HEK293 (cell line): ENCODE measurements at regions not wholly inside any gene's neighbourhood (a gene's known extent, or its start where the extent isn't known, plus 50 kb on each side); places are given as distances from the start of the nearest gene placed in this dataset.
"Not testable (repeated sequence)": the region's sequence is repeated elsewhere in the genome, so short reads cannot be mapped to it uniquely, and the experiment has no call there.

ENCODE experiments used
- CTCF ChIA-PET: fragments of 350-600 bp; formaldehyde crosslinking; extraction: SDS; loops from one replicate; lab custom pipeline; 2021; ENCODE audit warnings: antibody characterized with exemption; lab: Yijun Ruan, JAX
- POLR2A ChIA-PET: fragments of 300-600 bp; formaldehyde crosslinking; extraction: SDS; loops from one replicate; lab custom pipeline; 2020; ENCODE audit warnings: antibody characterized with exemption, inconsistent platforms; lab: Yijun Ruan, JAX
- H3K27ac ChIP-seq: fragments of 200-500 bp; sonication (Bioruptor generic); 2 replicates; pipeline ENCODE4 v1.5.1; 2014; ENCODE audit warnings: low read depth, low read length, control low read depth, inconsistent platforms; ENCODE audit errors: extremely low read depth
- H3K36me3 ChIP-seq, 2 experiments: fragments of 200-500 bp in 1 of 2; sonication (Bioruptor generic) in 1 of 2; 1 replicate in 1 of 2; 2 replicates in 1 of 2; pipeline ENCODE4 v1.5.1; 2014 to 2017; ENCODE audit warnings: inconsistent platforms in 2 of 2, low read length in 2 of 2; ENCODE audit not compliant: control insufficient read depth in 2 of 2, insufficient read depth in 1 of 2
- H3K4me1 ChIP-seq: fragments of 200-500 bp; sonication (Bioruptor generic); 2 replicates; pipeline ENCODE4 v1.5.1; 2014; ENCODE audit warnings: mild to moderate bottlenecking, low read length, inconsistent platforms; ENCODE audit not compliant: control insufficient read depth, insufficient read depth
- H3K4me3 ChIP-seq: 2 replicates; pipeline ENCODE4 v1.5.1; 2011; ENCODE audit warnings: low read depth, mild to moderate bottlenecking, control low read depth, low read length, moderate library complexity
- H3K9me3 ChIP-seq: fragments of 200-500 bp; sonication (Bioruptor generic); 2 replicates; pipeline ENCODE4 v1.5.1; 2014; ENCODE audit warnings: low read depth, low read length, inconsistent platforms; ENCODE audit not compliant: control insufficient read depth, insufficient read depth
- ZBTB7A ChIP-seq: fragments of 450-650 bp; formaldehyde crosslinking; IDR thresholded peaks from 2 replicates; pipeline ENCODE4 v1.5.1; 2016; ENCODE audit warnings: low read depth, missing biosample characterization, missing genetic modification characterization
- ZNF114 ChIP-seq: fragments of 450-650 bp; formaldehyde crosslinking; IDR thresholded peaks from 2 replicates; pipeline ENCODE4 v1.5.0; 2017; ENCODE audit warnings: missing biosample characterization, missing genetic modification characterization
- ZNF146 ChIP-seq: fragments of 450-650 bp; formaldehyde crosslinking; IDR thresholded peaks from 2 replicates; pipeline ENCODE4 v1.5.1; 2016; ENCODE audit warnings: missing biosample characterization, missing genetic modification characterization
- ZNF239 ChIP-seq: fragments of 450-650 bp; formaldehyde crosslinking; IDR thresholded peaks from 2 replicates; pipeline ENCODE4 v1.5.1; 2016; ENCODE audit warnings: missing biosample characterization, missing genetic modification characterization
- ZNF292 ChIP-seq: fragments of 450-650 bp; formaldehyde crosslinking; IDR thresholded peaks from 2 replicates; pipeline ENCODE4 v1.5.1; 2016; ENCODE audit warnings: low read depth, missing biosample characterization, missing genetic modification characterization, borderline replicate concordance
- ZNF433 ChIP-seq: fragments of 450-650 bp; formaldehyde crosslinking; IDR thresholded peaks from 2 replicates; pipeline ENCODE4 v1.5.1; 2016; ENCODE audit warnings: missing biosample characterization, missing genetic modification characterization, low read depth
- ZNF529 ChIP-seq: fragments of 450-650 bp; formaldehyde crosslinking; IDR thresholded peaks from 2 replicates; pipeline ENCODE4 v1.5.1; 2017; ENCODE audit warnings: missing genetic modification characterization, missing biosample characterization; ENCODE audit not compliant: insufficient replicate concordance
- ZNF561 ChIP-seq: fragments of 450-650 bp; IDR thresholded peaks from 2 replicates; pipeline ENCODE4 v1.5.1; 2018; ENCODE audit warnings: missing biosample characterization, missing genetic modification characterization, borderline replicate concordance
- ZNF626 ChIP-seq: fragments of 450-650 bp; sonication (Bioruptor Pico); formaldehyde crosslinking; IDR thresholded peaks from 2 replicates; pipeline ENCODE4 v1.5.1; 2018; ENCODE audit warnings: missing biosample characterization, missing genetic modification characterization, inconsistent platforms
- ZNF629 ChIP-seq: fragments of 450-650 bp; formaldehyde crosslinking; IDR thresholded peaks from 2 replicates; pipeline ENCODE4 v1.5.1; 2017; ENCODE audit warnings: missing biosample characterization, missing genetic modification characterization
- TF ChIP-seq, protein P1 (sequence below): fragments of 450-650 bp; formaldehyde crosslinking; IDR thresholded peaks from 2 replicates; pipeline ENCODE4 v1.5.0; 2017; ENCODE audit warnings: missing biosample characterization, missing genetic modification characterization, borderline replicate concordance
- TF ChIP-seq, protein P2 (sequence below): fragments of 450-650 bp; formaldehyde crosslinking; IDR thresholded peaks from 2 replicates; pipeline ENCODE4 v1.5.1; 2017; ENCODE audit warnings: missing biosample characterization, missing genetic modification characterization
- TF ChIP-seq, protein P3 (sequence below): fragments of 450-650 bp; formaldehyde crosslinking; IDR thresholded peaks from 2 replicates; pipeline ENCODE4 v1.5.1; 2017; ENCODE audit warnings: missing biosample characterization, missing genetic modification characterization
- TF ChIP-seq, protein P4 (sequence below): fragments of 450-650 bp; formaldehyde crosslinking; IDR thresholded peaks from 2 replicates; pipeline ENCODE4 v1.5.1; 2016; ENCODE audit warnings: missing biosample characterization, missing genetic modification characterization

DNA sequence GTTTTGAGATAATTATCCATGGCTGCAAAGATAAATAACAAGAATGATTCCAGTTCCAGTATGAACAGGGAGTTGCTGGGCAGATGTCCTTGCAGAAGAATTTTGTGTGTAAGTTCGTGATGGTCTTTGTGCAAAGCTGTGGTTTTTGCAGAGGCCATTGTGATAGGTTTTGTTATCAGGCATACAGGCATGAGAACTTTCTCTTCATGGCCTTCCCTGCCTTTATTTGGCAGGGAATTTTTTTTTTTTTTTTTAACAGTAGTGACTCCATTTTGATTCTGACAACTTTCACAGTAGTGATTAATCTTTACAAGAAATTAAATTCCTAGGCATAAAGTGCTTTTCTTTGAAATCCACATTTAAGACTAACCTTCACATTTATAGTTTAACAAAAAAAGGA, 1999.5 kb upstream of the CDH6 start:
- TF ChIP-seq, protein P1, sequence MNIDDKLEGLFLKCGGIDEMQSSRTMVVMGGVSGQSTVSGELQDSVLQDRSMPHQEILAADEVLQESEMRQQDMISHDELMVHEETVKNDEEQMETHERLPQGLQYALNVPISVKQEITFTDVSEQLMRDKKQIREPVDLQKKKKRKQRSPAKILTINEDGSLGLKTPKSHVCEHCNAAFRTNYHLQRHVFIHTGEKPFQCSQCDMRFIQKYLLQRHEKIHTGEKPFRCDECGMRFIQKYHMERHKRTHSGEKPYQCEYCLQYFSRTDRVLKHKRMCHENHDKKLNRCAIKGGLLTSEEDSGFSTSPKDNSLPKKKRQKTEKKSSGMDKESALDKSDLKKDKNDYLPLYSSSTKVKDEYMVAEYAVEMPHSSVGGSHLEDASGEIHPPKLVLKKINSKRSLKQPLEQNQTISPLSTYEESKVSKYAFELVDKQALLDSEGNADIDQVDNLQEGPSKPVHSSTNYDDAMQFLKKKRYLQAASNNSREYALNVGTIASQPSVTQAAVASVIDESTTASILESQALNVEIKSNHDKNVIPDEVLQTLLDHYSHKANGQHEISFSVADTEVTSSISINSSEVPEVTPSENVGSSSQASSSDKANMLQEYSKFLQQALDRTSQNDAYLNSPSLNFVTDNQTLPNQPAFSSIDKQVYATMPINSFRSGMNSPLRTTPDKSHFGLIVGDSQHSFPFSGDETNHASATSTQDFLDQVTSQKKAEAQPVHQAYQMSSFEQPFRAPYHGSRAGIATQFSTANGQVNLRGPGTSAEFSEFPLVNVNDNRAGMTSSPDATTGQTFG (tag by site-specific recombination): no peak
- TF ChIP-seq, protein P2, sequence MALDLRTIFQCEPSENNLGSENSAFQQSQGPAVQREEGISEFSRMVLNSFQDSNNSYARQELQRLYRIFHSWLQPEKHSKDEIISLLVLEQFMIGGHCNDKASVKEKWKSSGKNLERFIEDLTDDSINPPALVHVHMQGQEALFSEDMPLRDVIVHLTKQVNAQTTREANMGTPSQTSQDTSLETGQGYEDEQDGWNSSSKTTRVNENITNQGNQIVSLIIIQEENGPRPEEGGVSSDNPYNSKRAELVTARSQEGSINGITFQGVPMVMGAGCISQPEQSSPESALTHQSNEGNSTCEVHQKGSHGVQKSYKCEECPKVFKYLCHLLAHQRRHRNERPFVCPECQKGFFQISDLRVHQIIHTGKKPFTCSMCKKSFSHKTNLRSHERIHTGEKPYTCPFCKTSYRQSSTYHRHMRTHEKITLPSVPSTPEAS (tag by site-specific recombination): no peak
- TF ChIP-seq, protein P3, sequence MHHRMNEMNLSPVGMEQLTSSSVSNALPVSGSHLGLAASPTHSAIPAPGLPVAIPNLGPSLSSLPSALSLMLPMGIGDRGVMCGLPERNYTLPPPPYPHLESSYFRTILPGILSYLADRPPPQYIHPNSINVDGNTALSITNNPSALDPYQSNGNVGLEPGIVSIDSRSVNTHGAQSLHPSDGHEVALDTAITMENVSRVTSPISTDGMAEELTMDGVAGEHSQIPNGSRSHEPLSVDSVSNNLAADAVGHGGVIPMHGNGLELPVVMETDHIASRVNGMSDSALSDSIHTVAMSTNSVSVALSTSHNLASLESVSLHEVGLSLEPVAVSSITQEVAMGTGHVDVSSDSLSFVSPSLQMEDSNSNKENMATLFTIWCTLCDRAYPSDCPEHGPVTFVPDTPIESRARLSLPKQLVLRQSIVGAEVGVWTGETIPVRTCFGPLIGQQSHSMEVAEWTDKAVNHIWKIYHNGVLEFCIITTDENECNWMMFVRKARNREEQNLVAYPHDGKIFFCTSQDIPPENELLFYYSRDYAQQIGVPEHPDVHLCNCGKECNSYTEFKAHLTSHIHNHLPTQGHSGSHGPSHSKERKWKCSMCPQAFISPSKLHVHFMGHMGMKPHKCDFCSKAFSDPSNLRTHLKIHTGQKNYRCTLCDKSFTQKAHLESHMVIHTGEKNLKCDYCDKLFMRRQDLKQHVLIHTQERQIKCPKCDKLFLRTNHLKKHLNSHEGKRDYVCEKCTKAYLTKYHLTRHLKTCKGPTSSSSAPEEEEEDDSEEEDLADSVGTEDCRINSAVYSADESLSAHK (tag by site-specific recombination): no peak
- TF ChIP-seq ZNF433 (tag by site-specific recombination) (no peak), ZBTB7A (tag by site-specific recombination) (no peak), ZNF561 (no peak), ZNF629 (tag by site-specific recombination) (no peak), ZNF239 (no peak), ZNF626 (tag by site-specific recombination) (no peak), ZNF292 (tag by site-specific recombination) (no peak), ZNF146 (tag by site-specific recombination) (no peak), ZNF529 (no peak), ZNF114 (tag by site-specific recombination) (no peak)
- TF ChIP-seq, protein P4, sequence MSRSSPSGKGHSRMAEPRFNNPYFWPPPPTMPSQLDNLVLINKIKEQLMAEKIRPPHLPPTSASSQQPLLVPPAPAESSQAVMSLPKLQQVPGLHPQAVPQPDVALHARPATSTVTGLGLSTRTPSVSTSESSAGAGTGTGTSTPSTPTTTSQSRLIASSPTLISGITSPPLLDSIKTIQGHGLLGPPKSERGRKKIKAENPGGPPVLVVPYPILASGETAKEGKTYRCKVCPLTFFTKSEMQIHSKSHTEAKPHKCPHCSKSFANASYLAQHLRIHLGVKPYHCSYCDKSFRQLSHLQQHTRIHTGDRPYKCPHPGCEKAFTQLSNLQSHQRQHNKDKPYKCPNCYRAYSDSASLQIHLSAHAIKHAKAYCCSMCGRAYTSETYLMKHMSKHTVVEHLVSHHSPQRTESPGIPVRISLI (tag by site-specific recombination): no peak
- TF ChIP-seq, all 188 proteins: peak for 0
- no peaks in the 10 kb centered on the region for H3K36me3 ChIP-seq
- CTCF ChIA-PET: no interaction called here
- H3K4me1 ChIP-seq: no peaks in the 10 kb centered on the region
- no peak overlapping the region for H3K27ac ChIP-seq
- H3K4me3 ChIP-seq: no peak overlapping the region
- H3K9me3 ChIP-seq: no peaks in the 10 kb centered on the region
- POLR2A ChIA-PET: no interaction called here

DNA sequence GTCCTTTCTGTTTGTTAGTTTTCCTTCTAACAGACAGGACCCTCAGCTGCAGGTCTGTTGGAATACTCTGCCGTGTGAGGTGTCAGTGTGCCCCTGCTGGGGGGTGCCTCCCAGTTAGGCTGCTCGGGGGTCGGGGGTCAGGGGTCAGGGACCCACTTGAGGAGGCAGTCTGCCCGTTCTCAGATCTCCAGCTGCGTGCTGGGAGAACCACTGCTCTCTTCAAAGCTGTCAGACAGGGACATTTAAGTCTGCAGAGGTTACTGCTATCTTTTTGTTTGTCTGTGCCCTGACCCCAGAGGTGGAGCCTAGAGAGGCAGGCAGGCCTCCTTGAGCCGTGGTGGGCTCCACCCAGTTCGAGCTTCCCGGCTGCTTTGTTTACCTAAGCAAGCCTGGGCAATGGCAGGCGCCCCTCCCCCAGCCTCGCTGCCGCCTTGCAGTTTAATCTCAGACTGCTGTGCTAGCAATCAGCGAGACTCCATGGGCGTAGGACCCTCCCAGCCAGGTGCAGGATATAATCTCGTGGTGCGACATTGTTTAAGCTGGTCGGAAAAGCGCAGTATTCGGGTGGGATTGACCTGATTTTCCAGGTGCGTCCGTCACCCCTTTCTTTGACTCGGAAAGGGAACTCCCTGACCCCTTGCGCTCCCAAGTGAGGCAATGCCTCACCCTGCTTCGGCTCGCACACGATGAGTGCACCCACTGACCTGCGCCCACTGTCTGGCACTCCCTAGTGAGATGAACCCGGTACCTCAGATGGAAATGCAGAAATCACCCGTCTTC, 2002.0 kb upstream of the CDH6 start:
- H3K27ac ChIP-seq, POLR2A ChIA-PET, CTCF ChIA-PET, H3K4me3 ChIP-seq, H3K36me3 ChIP-seq, H3K4me1 ChIP-seq, H3K9me3 ChIP-seq: not testable (repeated sequence)

DNA sequence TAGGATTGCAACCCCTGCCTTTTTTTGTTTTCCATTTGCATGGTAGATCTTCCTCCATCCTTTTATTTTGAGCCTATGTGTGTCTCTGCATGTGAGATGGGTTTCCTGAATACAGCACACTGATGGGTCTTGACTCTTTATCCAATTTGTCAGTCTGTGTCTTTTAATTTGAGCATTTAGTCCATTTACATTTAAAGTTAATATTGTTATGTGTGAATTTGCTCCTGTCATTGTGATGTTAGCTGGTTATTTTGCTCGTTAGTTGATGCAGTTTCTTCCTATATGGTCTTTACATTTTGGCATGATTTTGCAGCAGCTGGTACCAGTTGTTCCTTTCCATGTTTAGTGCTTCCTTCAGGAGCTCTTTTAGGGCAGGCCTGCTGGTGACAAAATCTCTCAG, 2003.1 kb upstream of the CDH6 start:
- CTCF ChIA-PET, H3K36me3 ChIP-seq, H3K27ac ChIP-seq, H3K4me1 ChIP-seq, H3K4me3 ChIP-seq, POLR2A ChIA-PET, H3K9me3 ChIP-seq: not testable (repeated sequence)
